ENCODE measurements at regions not wholly inside any gene's neighbourhood (a gene's known extent, or its start where the extent isn't known, plus 50 kb on each side); places are given as distances from the start of the nearest gene placed in this dataset.

DNA sequence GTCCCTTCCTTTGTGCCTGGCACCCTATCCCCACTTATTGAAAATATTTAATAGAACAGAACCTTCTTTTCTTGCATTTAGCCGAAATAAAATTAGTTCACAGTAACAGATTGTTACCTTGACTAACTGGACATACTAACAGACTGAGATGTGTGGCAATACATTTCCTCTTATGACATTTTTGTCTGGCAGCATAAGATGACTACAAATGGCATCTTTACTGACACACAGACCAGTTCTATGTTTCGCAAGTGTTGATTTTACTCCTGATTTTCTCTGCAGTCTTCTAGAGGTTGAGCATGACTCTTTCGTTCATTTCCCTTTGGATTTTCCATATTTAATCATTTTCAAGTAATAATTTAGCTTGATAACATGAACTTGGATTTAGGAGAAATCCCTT lies 474.6 kb downstream of the CBLN4 start:
- ChIA-PET POLR2A (no interaction called here), CTCF (no interaction called here)
- Histone ChIP-seq H3K36me3 (replicated peaks in 1 of 2; ENCODE audit: control extremely low read depth in 1 of 2, control insufficient read depth in 1 of 2, extremely low read depth in 1 of 2, insufficient read depth in 2 of 2, low read length in 1 of 2) (no peaks in the 10 kb centered on the region), H4K20me1 (ENCODE audit: control insufficient read depth, insufficient read depth, low read length, poor library complexity, severe bottlenecking) (no peaks in the 10 kb centered on the region), H3K27me3 (replicated peaks in 1 of 4; ENCODE audit: control extremely low read depth in 1 of 4, control insufficient read depth in 3 of 4, insufficient read depth in 4 of 4, low read length in 3 of 4) (no peaks in the 10 kb centered on the region), H3K4me3 (ENCODE audit: control extremely low read depth in 1 of 5, extremely low read depth in 1 of 5, insufficient read depth in 1 of 5, low read depth in 2 of 5, low read length in 4 of 5) (no peak overlapping the region), H2AFZ (ENCODE audit: insufficient read depth, low read depth, low read length, poor library complexity, severe bottlenecking) (no peak overlapping the region), H3K9ac (ENCODE audit: low read length) (no peak overlapping the region), H3K27ac (ENCODE audit: low read length in 2 of 2) (no peak overlapping the region), H3K4me1 (ENCODE audit: control insufficient read depth in 2 of 2, insufficient read depth in 2 of 2, low read length in 2 of 2) (no peaks in the 10 kb centered on the region), H3K79me2 (ENCODE audit: control insufficient read depth, insufficient read depth, low read length) (no peaks in the 10 kb centered on the region), H3K9me3 (ENCODE audit: control extremely low read depth in 1 of 3, control insufficient read depth in 2 of 3, insufficient read depth in 1 of 3, low read length in 2 of 3) (peaks cover 0 to 1% (median 0%) of the 10 kb centered on the region in 3 donors), H3K4me2 (replicated peaks; ENCODE audit: low read depth, low read length, poor library complexity, severe bottlenecking) (no peak overlapping the region)
- intact Hi-C loops (cut with micrococcal nuclease) = no loop called here
- Mint-ChIP-seq H3K27me3 (no peaks in the 10 kb centered on the region), H3K4me1 (no peaks in the 10 kb centered on the region), H3K4me3 (no peak overlapping the region), H3K27ac (no peak overlapping the region), H3K9me3 (ENCODE audit: insufficient read depth) (no peaks in the 10 kb centered on the region)
- no peak for DNase-seq
- TF ChIP-seq EZH2 (IDR thresholded peaks at IDR 0.05; ENCODE audit: borderline replicate concordance, insufficient read depth, low read depth, low read length, poor library complexity, severe bottlenecking) = no peak
- WGBS (ENCODE audit: insufficient coverage) = no CpG with 5 or more reads among the region's 3 CpGs
- ATAC-seq (ENCODE audit: low read depth) = no peak

DNA sequence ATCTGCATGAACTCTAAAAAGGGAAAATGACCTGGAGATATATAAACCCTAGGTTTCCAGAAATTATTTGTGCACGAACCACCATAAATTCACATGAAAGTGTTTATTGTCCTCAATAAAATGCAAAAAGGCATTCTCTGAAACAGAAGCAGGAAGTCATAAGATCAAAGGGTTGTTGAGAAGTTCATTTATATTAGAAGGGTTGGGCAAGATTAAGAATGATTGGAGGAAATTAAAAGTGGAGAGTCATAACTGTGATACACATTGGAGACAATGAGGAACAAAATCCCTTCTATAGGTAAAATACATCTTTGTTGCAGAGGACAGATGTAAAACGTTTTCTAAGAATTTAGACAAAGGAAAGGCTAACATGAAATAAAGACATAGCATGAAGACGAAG lies 476.8 kb downstream of the CBLN4 start:
- WGBS (ENCODE audit: insufficient coverage) = no CpG with 5 or more reads among the region's 3 CpGs
- Histone ChIP-seq H3K79me2 (ENCODE audit: control insufficient read depth, insufficient read depth, low read length) (no peaks in the 10 kb centered on the region), H3K4me1 (ENCODE audit: control insufficient read depth in 2 of 2, insufficient read depth in 2 of 2, low read length in 2 of 2) (no peaks in the 10 kb centered on the region), H3K9ac (ENCODE audit: low read length) (no peak overlapping the region), H3K4me2 (replicated peaks; ENCODE audit: low read depth, low read length, poor library complexity, severe bottlenecking) (no peak overlapping the region), H3K27ac (ENCODE audit: low read length in 2 of 2) (no peak overlapping the region), H2AFZ (ENCODE audit: insufficient read depth, low read depth, low read length, poor library complexity, severe bottlenecking) (no peak overlapping the region), H3K9me3 (ENCODE audit: control extremely low read depth in 1 of 3, control insufficient read depth in 2 of 3, insufficient read depth in 1 of 3, low read length in 2 of 3) (peaks cover 0 to 1% (median 0%) of the 10 kb centered on the region in 3 donors), H3K36me3 (replicated peaks in 1 of 2; ENCODE audit: control extremely low read depth in 1 of 2, control insufficient read depth in 1 of 2, extremely low read depth in 1 of 2, insufficient read depth in 2 of 2, low read length in 1 of 2) (no peaks in the 10 kb centered on the region), H3K27me3 (replicated peaks in 1 of 4; ENCODE audit: control extremely low read depth in 1 of 4, control insufficient read depth in 3 of 4, insufficient read depth in 4 of 4, low read length in 3 of 4) (no peaks in the 10 kb centered on the region), H4K20me1 (ENCODE audit: control insufficient read depth, insufficient read depth, low read length, poor library complexity, severe bottlenecking) (no peaks in the 10 kb centered on the region), H3K4me3 (ENCODE audit: control extremely low read depth in 1 of 5, extremely low read depth in 1 of 5, insufficient read depth in 1 of 5, low read depth in 2 of 5, low read length in 4 of 5) (no peak overlapping the region)
- Mint-ChIP-seq H3K4me1 (no peaks in the 10 kb centered on the region), H3K4me3 (no peak overlapping the region), H3K27ac (no peak overlapping the region), H3K27me3 (no peaks in the 10 kb centered on the region), H3K9me3 (ENCODE audit: insufficient read depth) (no peaks in the 10 kb centered on the region)
- intact Hi-C loops (cut with micrococcal nuclease) = no loop called here
- CTCF ChIA-PET = no interaction called here
- ATAC-seq (ENCODE audit: low read depth) = no peak
- TF ChIP-seq EZH2 (IDR thresholded peaks at IDR 0.05; ENCODE audit: borderline replicate concordance, insufficient read depth, low read depth, low read length, poor library complexity, severe bottlenecking) = no peak
- TF ChIP-seq, protein P1, sequence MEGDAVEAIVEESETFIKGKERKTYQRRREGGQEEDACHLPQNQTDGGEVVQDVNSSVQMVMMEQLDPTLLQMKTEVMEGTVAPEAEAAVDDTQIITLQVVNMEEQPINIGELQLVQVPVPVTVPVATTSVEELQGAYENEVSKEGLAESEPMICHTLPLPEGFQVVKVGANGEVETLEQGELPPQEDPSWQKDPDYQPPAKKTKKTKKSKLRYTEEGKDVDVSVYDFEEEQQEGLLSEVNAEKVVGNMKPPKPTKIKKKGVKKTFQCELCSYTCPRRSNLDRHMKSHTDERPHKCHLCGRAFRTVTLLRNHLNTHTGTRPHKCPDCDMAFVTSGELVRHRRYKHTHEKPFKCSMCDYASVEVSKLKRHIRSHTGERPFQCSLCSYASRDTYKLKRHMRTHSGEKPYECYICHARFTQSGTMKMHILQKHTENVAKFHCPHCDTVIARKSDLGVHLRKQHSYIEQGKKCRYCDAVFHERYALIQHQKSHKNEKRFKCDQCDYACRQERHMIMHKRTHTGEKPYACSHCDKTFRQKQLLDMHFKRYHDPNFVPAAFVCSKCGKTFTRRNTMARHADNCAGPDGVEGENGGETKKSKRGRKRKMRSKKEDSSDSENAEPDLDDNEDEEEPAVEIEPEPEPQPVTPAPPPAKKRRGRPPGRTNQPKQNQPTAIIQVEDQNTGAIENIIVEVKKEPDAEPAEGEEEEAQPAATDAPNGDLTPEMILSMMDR (IDR thresholded peaks at IDR 0.05) = no peak
- DNase-seq = no peak
- POLR2A ChIA-PET = no interaction called here
